ENCODE measurements at regions not wholly inside any gene's neighbourhood (a gene's known extent, or its start where the extent isn't known, plus 50 kb on each side); places are given as distances from the start of the nearest gene placed in this dataset.
A peak's percentile ranks its signal among the peaks of the same experiment; 100 is the strongest.

DNA sequence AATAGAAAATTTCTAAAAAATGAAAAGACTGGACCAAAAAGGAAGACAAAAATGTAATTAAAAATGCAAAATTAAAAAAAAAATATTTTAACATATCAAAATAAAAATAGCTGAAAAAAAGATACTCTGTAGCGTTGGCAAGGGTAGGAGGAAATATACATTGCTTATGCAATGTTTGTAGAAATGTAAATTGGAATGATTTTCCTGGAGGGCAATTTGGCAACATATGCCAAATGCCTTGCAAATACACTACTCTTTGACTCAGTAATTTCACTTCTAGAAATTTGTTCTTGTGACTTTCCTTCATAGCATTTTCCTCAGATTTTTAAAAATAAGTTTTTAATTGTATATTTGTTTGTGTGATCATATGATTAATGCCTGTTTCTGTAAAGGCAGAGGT is 296.6 kb downstream of the ZNF621 start:
- no peak for DNase-seq

DNA sequence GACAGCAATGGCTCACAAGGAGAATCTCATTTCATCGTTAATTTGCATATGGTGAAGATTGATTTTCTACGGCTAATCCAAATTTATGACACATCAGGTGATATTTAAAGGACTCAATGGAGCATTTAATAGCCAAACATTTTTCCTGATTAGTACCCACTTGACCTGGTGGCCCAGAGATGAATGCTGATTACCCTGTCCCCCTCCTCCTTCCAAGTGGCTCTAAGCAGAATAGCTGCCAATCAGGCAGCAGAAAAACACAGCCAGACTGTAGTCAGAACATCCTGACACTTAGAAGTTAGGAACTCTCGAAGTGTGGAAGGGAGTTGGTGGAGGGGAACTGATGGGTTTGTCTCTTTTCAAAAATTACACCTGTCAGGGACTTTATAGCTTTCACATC is 302.5 kb downstream of the ZNF621 start:
- Histone ChIP-seq H3K4me3 (ENCODE audit: low read depth, low read length) (no peak overlapping the region), H3K27me3 (replicated peaks) (no peaks in the 10 kb centered on the region), H3K27ac (no peak overlapping the region), H3K36me3 (replicated peaks) (no peaks in the 10 kb centered on the region)
- TF ChIP-seq, protein P1, sequence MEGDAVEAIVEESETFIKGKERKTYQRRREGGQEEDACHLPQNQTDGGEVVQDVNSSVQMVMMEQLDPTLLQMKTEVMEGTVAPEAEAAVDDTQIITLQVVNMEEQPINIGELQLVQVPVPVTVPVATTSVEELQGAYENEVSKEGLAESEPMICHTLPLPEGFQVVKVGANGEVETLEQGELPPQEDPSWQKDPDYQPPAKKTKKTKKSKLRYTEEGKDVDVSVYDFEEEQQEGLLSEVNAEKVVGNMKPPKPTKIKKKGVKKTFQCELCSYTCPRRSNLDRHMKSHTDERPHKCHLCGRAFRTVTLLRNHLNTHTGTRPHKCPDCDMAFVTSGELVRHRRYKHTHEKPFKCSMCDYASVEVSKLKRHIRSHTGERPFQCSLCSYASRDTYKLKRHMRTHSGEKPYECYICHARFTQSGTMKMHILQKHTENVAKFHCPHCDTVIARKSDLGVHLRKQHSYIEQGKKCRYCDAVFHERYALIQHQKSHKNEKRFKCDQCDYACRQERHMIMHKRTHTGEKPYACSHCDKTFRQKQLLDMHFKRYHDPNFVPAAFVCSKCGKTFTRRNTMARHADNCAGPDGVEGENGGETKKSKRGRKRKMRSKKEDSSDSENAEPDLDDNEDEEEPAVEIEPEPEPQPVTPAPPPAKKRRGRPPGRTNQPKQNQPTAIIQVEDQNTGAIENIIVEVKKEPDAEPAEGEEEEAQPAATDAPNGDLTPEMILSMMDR (IDR thresholded peaks at IDR 0.05; ENCODE audit: low read depth, low read length, missing control alignments): no peak
- DNase-seq: no peak
- in situ Hi-C loops (cut with HindIII; ENCODE audit: low pct_ligation_motif_present, low sequenced_read_pairs): no loop called here

More for the DNA sequence above, 296.6 kb downstream of the ZNF621 start:
- Histone ChIP-seq H3K27me3 (replicated peaks) (no peaks in the 10 kb centered on the region), H3K4me3 (ENCODE audit: low read depth, low read length) (no peak overlapping the region), H3K27ac (no peak overlapping the region), H3K36me3 (replicated peaks) (no peaks in the 10 kb centered on the region)
- in situ Hi-C loops (cut with HindIII; ENCODE audit: low pct_ligation_motif_present, low sequenced_read_pairs): no loop called here
- TF ChIP-seq, protein P1 (IDR thresholded peaks at IDR 0.05; ENCODE audit: low read depth, low read length, missing control alignments): no peak

- Histone ChIP-seq H3K27ac (no peak overlapping the region), H3K27me3 (replicated peaks) (no peaks in the 10 kb centered on the region), H3K4me3 (ENCODE audit: low read depth, low read length) (no peak overlapping the region), H3K36me3 (replicated peaks) (no peaks in the 10 kb centered on the region)
- DNase-seq: peak; percentile 57
- TF ChIP-seq, protein P1 (IDR thresholded peaks at IDR 0.05; ENCODE audit: low read depth, low read length, missing control alignments): no peak
- in situ Hi-C loops (cut with HindIII; ENCODE audit: low pct_ligation_motif_present, low sequenced_read_pairs): no loop called here
Measured at GRCh38 chr3:40827942-40828688, 303.4 kb downstream of the ZNF621 start.

- Histone ChIP-seq H3K27me3 (replicated peaks) (no peaks in the 10 kb centered on the region), H3K4me3 (ENCODE audit: low read depth, low read length) (no peak overlapping the region), H3K27ac (no peak overlapping the region), H3K36me3 (replicated peaks) (no peaks in the 10 kb centered on the region)
- in situ Hi-C loops (cut with HindIII; ENCODE audit: low pct_ligation_motif_present, low sequenced_read_pairs): no loop called here
- TF ChIP-seq, protein P1 (IDR thresholded peaks at IDR 0.05; ENCODE audit: low read depth, low read length, missing control alignments): no peak
- DNase-seq: no peak
Measured at GRCh38 chr3:40828741-40829415, 304.1 kb downstream of the ZNF621 start.

- DNase-seq: no peak
- H3K27ac ChIP-seq: no peak overlapping the region
- H3K4me3 ChIP-seq (ENCODE audit: low read depth, low read length): no peak overlapping the region
- in situ Hi-C loops (cut with HindIII; ENCODE audit: low pct_ligation_motif_present, low sequenced_read_pairs): no loop called here
- no peaks in the 10 kb centered on the region for H3K27me3 ChIP-seq (replicated peaks)
- no peaks in the 10 kb centered on the region for H3K36me3 ChIP-seq (replicated peaks)
- TF ChIP-seq, protein P1 (IDR thresholded peaks at IDR 0.05; ENCODE audit: low read depth, low read length, missing control alignments): no peak
Measured at GRCh38 chr3:40829876-40830275, 305.1 kb downstream of the ZNF621 start.
